HG03280 (cell line): ENCODE measurements at regions not wholly inside any gene's neighbourhood (a gene's known extent, or its start where the extent isn't known, plus 50 kb on each side); places are given as distances from the start of the nearest gene placed in this dataset.
"Not testable (repeated sequence)": the region's sequence is repeated elsewhere in the genome, so short reads cannot be mapped to it uniquely, and the experiment has no call there.

Source experiments
- ATAC-seq: cut with Tn5 transposase; IDR thresholded peaks from one replicate; pipeline ENCODE4 v1.9.1; 2021; ENCODE audit warnings: mild to moderate bottlenecking, moderate library complexity; ENCODE audit not compliant: unreplicated experiment

DNA sequence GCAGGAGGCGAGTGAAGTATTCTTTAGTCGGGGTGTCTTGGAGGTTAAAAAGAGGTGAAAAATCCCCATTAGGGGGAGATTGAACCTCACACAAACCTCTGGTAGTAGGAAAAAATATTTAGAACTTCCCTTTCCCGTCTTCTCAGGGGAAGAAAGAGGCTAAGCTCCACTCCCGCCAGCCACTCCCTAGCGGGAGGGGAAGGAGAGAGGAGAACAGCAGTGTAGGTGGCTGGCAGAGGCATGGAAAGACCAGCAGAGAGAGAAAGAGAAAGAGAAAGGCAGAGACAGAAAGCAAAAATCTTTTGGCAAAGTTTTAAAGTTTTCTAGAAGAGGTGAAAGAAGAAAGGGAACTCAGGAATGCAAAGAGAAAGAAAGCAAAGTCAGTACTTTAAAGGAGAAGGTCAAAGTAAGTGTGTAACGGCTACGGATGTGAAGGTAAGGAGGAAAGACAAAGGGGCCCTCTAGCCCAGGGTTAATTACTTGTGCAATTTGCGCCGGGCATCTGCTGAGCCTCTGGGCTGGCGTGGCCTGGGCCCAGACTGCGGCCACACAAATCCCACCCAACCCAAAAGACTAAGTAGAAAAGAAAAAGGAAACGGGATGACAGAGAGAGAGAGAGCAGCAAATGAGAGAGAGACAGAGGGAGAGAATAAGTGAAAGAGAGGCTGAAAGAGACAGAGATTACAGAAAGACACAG is 72.3 kb upstream of the ZNF746 start:
- no peak for ATAC-seq

DNA sequence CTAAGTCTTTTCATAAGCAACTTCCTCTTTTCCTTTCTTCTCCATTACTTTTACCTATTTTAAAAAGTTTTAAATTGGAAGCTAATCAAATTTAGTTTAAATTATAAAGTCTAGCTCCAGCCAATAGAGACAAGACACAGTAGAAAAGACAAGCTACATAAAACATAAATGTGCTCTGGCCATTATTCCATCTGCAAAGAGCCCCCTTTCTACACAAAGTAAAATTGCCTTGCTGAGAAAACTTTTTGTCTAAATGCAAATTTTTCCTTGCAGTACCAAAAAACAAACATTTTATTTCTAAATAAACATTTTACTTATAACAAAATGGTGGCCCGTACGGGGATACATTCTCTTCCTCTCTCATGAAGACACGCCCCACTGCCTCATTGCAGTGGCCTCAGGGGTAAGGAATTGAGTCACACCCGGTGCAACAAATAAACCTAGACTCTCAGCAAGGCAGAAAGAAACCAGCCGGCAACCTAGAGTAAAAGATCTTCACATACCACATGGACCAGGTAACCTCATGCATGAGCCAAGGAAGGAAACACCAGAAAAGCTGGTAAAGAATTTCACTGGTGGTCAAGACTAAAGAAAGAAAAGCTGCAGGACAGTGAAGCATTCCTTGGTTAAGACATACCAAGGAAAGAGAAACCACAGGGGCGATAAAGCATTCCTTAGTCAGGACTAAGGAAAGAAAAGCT is 71.6 kb upstream of the ZNF746 start:
- ATAC-seq = no peak

DNA sequence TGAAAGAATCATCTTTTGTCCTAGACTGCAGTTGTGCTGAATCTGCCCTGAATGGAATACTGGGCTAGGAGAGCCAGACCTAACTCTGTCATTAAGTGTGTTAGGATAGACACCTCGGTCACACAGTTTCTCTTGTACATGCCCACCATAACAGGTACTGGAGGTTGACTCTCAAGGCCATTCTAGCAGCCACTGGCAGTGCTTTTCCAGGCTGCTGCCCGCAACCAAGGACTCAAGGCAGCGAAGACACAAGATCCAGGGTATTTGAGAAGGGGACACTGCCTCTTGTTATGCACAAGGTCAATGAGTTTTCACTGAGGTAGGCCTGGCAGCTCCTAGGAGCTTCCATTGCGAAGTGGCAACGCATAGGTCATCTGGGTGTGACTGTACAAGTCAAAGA is 70.6 kb upstream of the ZNF746 start:
- no peak for ATAC-seq

DNA sequence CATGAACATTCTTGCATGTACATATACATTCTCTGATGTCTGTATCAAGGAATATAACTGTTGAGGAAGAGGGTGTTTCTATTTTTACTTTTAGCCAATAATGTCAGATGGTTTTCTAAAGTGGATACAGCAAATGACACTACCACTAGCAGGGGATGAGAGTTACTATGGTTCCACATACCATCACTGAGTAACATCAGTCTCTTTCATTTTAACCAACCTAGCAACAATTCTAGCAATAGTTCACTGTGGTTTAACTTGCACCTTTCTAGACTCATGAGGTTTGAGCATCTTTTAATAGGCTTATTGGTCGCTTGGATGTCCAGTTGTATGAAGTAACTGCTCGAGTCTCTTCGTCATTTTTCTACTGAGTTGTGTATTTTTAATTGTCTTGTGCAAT is 68.5 kb upstream of the ZNF746 start:
- no peak for ATAC-seq

DNA sequence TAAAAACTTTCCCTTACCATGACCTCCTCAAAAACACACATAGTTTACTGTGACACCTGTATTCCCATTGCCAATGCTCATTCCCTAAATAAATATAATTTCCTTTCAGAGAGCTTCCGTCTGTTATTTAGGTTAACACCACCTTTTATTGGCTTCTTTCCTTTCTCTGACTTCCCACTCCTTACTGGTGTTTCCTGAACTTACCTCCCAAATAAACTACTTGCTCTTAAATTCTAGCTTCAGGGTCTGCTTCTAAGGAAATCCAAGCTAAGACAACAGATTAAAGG is 67.4 kb upstream of the ZNF746 start:
- no peak for ATAC-seq

DNA sequence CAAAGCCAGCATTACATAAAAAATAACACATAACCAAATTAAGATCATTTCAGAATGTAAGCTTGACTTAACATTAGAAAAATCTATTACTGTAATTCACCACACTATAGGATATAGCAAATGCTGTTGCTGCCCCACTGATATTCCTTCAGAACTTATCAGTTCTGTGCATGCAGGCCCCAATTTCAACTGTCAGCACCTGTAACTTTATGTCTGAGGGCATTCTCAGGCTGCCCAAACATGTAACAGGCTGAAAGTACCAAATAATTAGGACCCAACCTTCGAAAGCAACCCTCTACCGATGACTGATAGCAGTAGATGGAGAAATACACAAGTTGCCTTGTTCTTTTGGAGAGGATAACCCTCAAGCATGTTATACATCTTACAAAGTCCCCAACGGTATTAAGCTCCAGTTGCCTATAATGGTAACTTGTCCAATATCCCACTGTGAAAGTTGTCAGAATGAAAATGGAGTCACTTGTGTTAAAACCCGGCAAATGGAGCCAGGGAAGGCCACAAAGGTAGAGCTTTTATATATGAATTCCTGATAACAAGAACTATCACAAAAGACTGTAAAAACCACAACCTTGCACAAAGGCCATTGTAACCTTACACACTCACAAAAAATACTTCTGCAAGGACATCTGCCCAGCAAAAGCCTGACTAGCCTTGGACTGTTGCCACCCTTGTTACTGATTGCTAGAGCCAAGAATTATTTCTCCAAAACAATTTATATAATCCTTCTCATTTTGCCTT is 66.9 kb upstream of the ZNF746 start:
- ATAC-seq = no peak

DNA sequence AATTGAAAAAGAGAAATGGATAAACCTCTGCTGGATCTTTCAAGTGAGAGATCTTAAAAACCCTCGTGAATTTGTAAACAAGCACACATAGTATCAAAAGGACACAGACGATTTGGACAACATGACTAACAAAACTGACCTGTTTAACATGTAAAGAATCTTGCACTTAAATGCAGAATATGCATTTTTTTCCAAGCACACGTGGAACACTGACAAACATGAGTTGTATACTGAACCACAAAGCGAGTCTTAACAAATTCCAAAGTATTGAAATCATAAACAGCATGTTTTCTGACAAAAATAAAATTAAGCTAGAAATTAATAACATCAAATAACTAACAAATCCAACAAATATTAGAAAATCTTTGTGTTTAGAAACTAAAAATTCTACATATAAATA is 65.0 kb upstream of the ZNF746 start:
- no peak for ATAC-seq

DNA sequence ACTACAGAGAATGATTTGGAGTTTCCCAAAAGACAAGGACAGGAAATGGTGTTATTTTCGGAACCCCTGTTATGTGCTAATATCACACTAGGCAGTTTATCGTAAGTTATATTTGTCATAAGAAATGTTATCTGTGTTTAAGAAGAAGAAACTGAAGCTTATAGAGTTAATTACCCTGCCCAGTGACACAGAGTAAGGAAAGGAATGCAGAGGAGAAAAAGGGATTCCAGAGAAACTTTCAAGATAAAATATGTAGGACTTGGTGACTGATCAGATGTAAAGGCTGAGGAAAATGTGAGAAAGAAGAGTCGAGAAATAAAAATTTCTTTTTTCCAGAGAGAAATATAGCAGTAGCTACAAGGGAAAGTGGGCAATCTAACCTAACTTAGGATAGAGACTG is 63.5 kb upstream of the ZNF746 start:
- no peak for ATAC-seq

DNA sequence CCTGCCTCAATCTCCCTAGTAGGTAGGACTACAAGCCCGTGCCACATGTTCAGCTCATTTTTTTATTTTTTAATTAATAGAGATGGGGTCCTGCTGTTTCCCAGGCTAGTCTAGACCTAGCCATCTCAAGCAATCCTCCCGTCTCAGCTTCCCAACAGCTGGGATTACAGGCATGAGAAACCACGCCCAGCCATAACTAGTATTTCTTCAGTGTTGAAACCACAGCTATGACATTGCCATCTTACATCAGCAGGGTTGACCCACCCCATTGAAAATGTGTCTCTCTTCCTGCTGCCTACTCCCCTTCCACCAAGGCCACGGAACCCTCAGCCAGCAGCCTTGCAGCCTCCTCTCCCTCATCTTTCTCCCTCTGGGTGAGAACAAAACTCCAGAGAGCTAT is 62.1 kb upstream of the ZNF746 start:
- ATAC-seq = no peak

DNA sequence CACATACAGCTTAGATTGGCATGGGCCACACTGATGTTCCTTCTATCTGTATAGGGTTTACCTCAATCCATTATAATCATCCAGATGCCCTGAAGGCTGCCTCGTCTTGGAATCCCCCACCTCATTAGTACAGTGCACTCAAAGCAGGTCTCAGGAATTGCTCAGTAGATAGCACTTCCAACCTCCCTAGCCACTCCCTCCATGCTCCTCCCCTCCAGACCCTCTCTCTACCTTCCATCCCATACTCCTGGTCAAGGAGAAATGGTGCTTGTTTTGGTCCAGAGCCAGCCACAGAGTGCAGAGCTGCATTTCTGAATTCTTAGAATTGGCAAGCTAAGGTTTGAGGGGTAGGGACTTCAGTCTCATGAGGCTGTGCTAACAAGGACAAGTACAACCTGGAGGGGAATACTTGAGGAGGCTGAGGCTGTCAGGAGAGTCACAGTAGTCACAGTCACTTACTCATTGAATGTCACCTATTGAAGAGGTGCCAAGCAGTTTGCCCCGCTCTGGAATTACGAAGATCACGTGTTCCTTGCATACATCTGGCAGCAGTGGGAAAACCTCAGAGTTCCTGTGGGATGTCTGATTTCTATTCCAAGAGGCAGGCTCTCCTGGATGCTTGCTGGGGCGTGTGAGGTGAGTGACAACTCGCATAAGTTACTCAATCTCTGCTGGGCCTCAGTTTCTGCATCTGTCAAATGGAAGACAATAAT is 60.7 kb upstream of the ZNF746 start:
- ATAC-seq = no peak

DNA sequence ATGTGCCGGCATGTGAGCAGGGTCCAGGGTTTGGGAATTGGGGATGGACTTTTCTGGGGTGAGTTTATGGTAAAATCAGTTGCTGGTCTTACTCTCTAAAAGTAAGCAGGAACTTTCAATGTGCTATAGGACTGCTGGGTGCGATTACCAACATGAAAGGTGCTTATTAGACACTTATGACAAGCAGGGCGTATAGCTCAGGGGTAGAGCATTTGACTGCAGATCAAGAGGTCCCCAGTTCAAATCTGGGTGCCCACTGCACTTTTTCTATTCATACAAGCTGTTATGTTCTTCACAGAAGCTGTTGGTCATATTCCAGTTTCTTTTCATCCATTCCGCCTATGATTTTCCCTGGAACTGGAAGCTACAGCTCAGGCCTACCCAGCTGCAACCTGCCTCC is 58.9 kb upstream of the ZNF746 start:
- ATAC-seq = not testable (repeated sequence)

DNA sequence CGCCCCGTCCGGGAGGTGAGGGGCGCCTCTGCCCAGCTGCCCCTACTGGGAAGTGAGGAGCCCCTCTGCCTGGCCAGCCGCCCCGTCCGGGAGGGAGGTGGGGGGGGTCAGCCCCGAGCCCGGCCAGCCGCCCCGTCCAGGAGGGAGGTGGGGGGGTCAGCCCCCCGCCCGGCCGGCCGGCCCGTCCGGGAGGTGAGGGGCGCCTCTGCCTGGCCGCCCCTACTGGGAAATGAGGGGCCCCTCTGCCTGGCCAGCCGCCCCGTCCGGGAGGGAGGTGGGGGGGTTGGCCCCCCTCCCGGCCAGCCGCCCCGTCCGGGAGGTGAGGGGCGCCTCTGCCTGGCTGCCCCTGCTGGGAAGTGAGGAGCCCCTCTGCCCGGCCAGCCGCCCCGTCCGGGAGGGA is 57.2 kb upstream of the ZNF746 start:
- ATAC-seq = not testable (repeated sequence)

DNA sequence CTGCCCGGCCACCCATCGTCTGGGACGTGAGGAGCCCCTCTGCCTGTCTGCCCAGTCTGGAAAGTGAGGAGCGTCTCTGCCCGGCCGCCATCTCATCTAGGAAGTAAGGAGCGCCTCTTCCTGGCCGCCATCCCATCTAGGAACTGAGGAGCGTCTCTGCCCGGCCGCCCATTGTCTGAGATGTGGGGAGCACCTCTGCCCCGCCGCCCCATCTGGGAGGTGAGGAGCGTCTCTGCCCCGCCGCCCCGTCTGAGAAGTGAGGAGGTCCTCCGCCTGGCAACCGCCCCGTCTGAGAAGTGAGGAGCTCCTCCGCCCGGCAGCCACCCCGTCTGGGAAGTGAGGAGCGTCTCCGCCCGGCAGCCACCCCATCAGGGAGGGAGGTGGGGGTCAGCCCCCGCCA is 56.4 kb upstream of the ZNF746 start:
- ATAC-seq = not testable (repeated sequence)

DNA sequence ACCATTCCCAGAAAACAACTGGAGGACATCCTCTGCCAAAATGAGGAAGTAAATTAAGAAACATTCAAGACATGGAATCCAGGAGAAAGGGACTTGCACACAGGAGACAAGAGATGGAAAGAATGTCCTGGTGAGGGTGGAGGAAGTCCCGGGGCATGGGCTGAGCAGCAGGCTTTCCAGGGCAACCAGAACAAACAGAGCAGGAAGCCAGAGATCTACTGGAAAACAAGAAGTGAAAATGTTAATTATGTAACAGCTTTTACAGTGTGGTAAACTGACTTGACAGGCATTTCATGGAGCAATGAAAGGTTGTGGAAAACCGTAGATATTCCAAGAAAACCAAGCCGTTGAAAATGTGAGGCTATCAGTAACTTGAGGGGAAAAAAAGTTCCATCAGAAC is 55.2 kb upstream of the ZNF746 start:
- ATAC-seq = no peak
